Calu3 (cell line): ENCODE measurements at regions not wholly inside any gene's neighbourhood (a gene's known extent, or its start where the extent isn't known, plus 50 kb on each side); places are given as distances from the start of the nearest gene placed in this dataset.
"Not testable (repeated sequence)": the region's sequence is repeated elsewhere in the genome, so short reads cannot be mapped to it uniquely, and the experiment has no call there.

ENCODE experiments used
- BruUV-seq: library from RNA; stranded (reverse); fragments of 400-500 nt; replicated peaks from 2 replicates; lab custom pipeline; 2021; lab: Mats Ljungman, UMichigan
- CTCF ChIA-PET: fragments of 300-600 bp; sonication (Branson Sonifier 250); formaldehyde crosslinking; loops from one replicate; lab custom pipeline; 2022; ENCODE audit warnings: antibody characterized with exemption; lab: Charles Lee
- DNase-seq: peaks from one replicate; pipeline ENCODE4 v3.0.0; 2022
- H3K27ac Mint-ChIP-seq: one replicate; pipeline ENCODE4 v1.8.0; 2022; ENCODE audit warnings: mixed read lengths; ENCODE audit not compliant: unreplicated experiment
- H3K27me3 Mint-ChIP-seq: one replicate; pipeline ENCODE4 v1.8.0; 2022; ENCODE audit warnings: mixed read lengths; ENCODE audit not compliant: unreplicated experiment
- H3K36me3 Mint-ChIP-seq: one replicate; pipeline ENCODE4 v1.8.0; 2022; ENCODE audit warnings: mild to moderate bottlenecking, moderate library complexity, mixed read lengths; ENCODE audit not compliant: insufficient read depth, unreplicated experiment
- H3K4me1 Mint-ChIP-seq: one replicate; pipeline ENCODE4 v1.8.0; 2022; ENCODE audit warnings: mild to moderate bottlenecking, low read depth, mixed read lengths; ENCODE audit not compliant: unreplicated experiment
- H3K4me3 Mint-ChIP-seq: one replicate; pipeline ENCODE4 v1.8.0; 2022; ENCODE audit warnings: mild to moderate bottlenecking, low read depth, moderate library complexity, mixed read lengths; ENCODE audit not compliant: unreplicated experiment
- H3K9me3 Mint-ChIP-seq: one replicate; pipeline ENCODE4 v1.8.0; 2022; ENCODE audit warnings: low read depth, mixed read lengths; ENCODE audit not compliant: unreplicated experiment
- intact Hi-C: fragments of 100-400 bp; cut with micrococcal nuclease; formaldehyde crosslinking; loops from one replicate; pipeline ENCODE4 v1.10.0; 2022; ENCODE audit not compliant: unreplicated experiment
- TF ChIP-seq, protein P1 (sequence below): fragments of 200-600 bp; IDR thresholded peaks from one replicate; pipeline ENCODE4 v1.8.0; 2022; ENCODE audit warnings: antibody characterized with exemption; ENCODE audit not compliant: unreplicated experiment

DNA sequence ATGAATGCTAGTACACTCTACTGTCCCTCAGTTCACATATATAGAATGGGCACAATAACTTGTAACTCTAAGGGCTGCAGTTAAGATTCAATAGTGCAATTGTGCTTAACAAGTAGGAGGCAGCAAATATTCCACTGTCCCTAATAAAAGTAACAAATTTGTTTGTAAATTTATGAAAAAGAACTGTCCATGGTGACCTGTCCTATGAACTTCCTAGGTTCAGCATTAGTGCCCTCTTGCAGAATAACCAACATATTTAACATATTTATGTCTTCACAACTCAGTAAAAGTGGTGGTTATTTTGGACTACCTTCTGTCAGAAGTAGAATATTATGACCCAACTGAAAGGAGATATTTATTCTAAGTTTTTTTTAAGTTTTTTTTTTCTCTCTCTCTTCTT is 327.8 kb downstream of the CENPW start:
- Mint-ChIP-seq H3K4me1 (no peaks in the 10 kb centered on the region), H3K27ac (no peak overlapping the region), H3K4me3 (no peak overlapping the region), H3K27me3 (no peaks in the 10 kb centered on the region), H3K9me3 (peaks cover 2% of the 10 kb centered on the region), H3K36me3 (no peaks in the 10 kb centered on the region)
- intact Hi-C loops: loop anchor here (10.0 kb wide), 1 partner anchor 457 kb away; no protein-coding TSS in a partner anchor
- CTCF ChIA-PET: no interaction called here
- TF ChIP-seq, protein P1, sequence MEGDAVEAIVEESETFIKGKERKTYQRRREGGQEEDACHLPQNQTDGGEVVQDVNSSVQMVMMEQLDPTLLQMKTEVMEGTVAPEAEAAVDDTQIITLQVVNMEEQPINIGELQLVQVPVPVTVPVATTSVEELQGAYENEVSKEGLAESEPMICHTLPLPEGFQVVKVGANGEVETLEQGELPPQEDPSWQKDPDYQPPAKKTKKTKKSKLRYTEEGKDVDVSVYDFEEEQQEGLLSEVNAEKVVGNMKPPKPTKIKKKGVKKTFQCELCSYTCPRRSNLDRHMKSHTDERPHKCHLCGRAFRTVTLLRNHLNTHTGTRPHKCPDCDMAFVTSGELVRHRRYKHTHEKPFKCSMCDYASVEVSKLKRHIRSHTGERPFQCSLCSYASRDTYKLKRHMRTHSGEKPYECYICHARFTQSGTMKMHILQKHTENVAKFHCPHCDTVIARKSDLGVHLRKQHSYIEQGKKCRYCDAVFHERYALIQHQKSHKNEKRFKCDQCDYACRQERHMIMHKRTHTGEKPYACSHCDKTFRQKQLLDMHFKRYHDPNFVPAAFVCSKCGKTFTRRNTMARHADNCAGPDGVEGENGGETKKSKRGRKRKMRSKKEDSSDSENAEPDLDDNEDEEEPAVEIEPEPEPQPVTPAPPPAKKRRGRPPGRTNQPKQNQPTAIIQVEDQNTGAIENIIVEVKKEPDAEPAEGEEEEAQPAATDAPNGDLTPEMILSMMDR: no peak
- no peak for DNase-seq
- no TSS peak for BruUV-seq

DNA sequence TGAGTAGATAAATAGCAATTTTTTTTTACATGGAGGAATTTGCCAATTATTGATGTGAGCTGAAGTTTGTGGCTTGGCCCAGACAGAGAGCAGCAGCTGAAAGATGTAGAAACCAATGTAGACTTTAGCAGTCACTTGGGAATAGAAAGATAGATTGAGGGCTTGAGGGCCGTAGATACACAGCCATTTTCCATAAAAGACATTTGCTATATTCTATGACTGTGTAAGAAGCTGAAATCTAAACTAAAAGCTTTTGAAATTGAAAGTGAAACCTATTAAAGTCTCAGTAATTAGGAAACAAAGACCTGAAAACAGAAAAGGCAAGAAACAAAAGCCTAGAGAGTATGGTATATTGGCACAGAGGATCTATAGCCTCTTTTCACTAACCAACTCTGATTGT is 332.7 kb downstream of the CENPW start:
- CTCF ChIA-PET: interaction anchor here (0.6 kb wide), 1 partner anchor 99 kb away, joined by 3 read pairs; no protein-coding TSS in a partner anchor
- BruUV-seq: no TSS peak
- intact Hi-C loops: no loop called here
- Mint-ChIP-seq H3K27ac (no peak overlapping the region), H3K4me3 (no peak overlapping the region), H3K36me3 (no peaks in the 10 kb centered on the region), H3K4me1 (no peaks in the 10 kb centered on the region), H3K27me3 (no peaks in the 10 kb centered on the region), H3K9me3 (peaks cover 9% of the 10 kb centered on the region)
- TF ChIP-seq, protein P1: no peak
- no peak for DNase-seq

DNA sequence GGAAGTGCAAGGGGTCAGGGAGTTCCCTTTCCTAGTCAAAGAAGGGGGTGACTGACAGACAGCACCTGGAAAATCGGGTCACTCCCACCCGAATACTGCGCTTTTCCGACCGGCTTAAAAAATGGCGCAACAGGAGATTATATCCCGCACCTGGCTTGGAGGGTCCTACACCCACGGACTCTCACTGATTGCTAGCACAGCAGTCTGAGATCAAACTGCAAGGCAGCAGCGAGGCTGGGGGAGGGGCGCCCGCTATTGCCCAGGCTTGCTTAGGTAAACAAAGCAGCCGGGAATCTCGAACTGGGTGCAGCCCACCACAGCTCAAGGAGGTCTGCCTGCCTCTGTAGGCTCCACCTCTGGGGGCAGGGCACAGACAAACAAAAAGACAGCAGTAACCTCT is 333.8 kb downstream of the CENPW start:
- CTCF ChIA-PET, H3K4me1 Mint-ChIP-seq, H3K27ac Mint-ChIP-seq, H3K27me3 Mint-ChIP-seq, H3K36me3 Mint-ChIP-seq, H3K9me3 Mint-ChIP-seq, intact Hi-C loops, BruUV-seq, H3K4me3 Mint-ChIP-seq, DNase-seq: not testable (repeated sequence)

DNA sequence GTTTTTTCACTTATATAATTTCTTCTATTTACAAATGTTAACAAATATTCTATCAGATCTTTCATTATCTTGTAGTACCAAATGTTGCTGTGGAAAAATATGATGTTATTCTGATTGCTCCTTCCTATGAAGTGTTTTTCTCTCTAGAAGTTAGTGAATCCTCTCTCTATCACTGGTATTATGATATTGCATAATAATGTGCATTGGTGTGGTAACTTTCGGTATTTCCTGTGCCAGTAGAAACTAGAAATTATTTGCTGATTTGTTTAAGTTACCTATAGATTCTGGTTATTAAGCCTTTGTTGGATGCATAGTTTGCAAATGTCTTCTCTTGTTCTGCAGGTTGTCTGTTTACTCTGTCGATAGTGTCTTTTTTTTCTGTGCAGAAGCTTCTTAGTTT is 342.5 kb downstream of the CENPW start:
- DNase-seq: no peak
- Mint-ChIP-seq H3K27ac (no peak overlapping the region), H3K27me3 (no peaks in the 10 kb centered on the region), H3K4me1 (no peaks in the 10 kb centered on the region), H3K36me3 (no peaks in the 10 kb centered on the region), H3K4me3 (no peak overlapping the region), H3K9me3 (no peaks in the 10 kb centered on the region)
- intact Hi-C loops: no loop called here
- CTCF ChIA-PET: no interaction called here
- TF ChIP-seq, protein P1: no peak
- no TSS peak for BruUV-seq

DNA sequence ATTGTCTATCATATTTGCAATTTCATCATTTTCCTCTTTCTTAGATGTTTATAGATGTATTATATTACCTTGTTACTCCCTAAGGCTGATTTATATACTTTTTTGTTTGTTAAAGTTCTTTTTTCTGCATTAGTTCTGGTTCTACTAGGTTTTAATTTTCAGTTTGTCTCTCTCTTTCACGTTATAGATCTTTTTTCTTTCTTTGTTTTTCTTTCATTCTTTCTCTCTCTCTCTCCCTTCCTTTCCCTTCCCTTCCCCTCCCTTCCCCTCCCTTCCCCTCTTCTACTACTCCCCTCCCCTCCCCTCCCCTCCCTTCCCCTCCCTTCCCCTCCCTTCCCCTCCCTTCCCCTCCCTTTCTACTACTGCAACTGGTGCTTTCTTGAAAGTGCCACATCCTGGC is 345.3 kb downstream of the CENPW start:
- Mint-ChIP-seq H3K4me3 (no peak overlapping the region), H3K4me1 (no peaks in the 10 kb centered on the region), H3K9me3 (no peaks in the 10 kb centered on the region), H3K36me3 (no peaks in the 10 kb centered on the region), H3K27me3 (no peaks in the 10 kb centered on the region), H3K27ac (no peak overlapping the region)
- TF ChIP-seq, protein P1: no peak
- intact Hi-C loops: no loop called here
- CTCF ChIA-PET: no interaction called here
- DNase-seq: no peak
- BruUV-seq: no TSS peak
